NCI-H2196 treated with DMSO at 0.1 percent for 48 hours (cell line): ENCODE measurements at regions not wholly inside any gene's neighbourhood (a gene's known extent, or its start where the extent isn't known, plus 50 kb on each side); places are given as distances from the start of the nearest gene placed in this dataset.
"Not testable (repeated sequence)": the region's sequence is repeated elsewhere in the genome, so short reads cannot be mapped to it uniquely, and the experiment has no call there.

Experiments used
- DNase-seq: peaks from one replicate; lab custom pipeline; 2025; ENCODE audit not compliant: unreplicated experiment; lab: John Stamatoyannopoulos, UW

DNA sequence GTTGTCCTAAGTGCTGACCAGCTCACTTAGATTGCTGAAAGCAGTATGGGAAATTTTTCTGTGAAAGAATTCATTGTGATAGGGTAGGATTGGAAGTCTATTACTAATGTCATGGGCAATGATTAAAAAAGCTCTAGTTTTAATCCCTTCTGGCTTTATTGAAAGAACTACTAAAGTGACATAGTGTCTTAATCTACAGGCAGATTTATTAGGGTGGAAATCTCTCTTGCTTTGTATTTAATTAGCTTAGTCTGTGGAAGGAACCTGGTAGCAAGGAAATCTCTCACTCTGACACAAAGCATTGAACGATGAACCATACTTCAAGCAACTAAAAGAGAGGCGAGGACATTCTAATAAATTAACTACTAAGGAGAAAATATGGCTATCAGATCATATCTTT, 1029.2 kb upstream of the PCDH20 start:
- DNase-seq: no peak

DNA sequence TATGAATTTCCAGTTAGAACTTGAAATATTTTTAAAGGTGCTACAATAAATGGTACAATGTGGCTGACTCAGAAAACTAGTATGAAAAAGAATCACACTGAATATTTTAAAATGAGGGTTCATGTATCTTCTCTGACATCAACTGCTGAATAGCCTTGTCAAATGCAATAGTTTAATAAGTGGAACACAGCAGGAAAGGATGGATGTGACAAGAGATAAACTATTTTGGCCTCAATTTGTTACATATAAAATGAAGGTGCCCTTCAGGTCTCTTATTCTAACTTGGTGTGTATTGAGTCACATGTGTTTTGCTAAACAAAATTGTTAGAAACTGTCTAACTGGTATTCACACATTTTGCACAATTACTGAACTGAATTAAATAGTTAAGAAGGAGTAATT, 1018.4 kb upstream of the PCDH20 start:
- no peak for DNase-seq

DNA sequence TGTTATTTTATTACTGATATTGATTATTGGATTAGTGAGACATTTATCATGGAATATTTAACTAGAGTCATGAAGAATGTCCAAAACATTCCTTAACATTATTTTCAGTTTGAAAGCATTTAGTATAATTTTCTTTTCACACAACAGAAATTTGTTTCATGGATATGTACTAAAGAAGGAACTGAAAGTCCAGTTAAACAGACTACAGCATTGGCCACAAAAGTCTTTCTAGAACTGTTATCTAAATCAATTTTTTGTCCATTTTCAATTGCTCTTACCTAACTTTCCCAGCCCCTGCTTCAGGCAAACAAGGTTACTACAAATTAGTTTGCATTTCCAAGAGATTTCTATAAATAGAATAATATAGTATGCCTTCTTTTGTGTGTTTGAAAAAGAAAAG, 1018.0 kb upstream of the PCDH20 start:
- DNase-seq: no peak

- DNase-seq: no peak
Measured at GRCh38 chr13:62432906-62433305, 1017.3 kb upstream of the PCDH20 start.

- no peak for DNase-seq
Measured at GRCh38 chr13:62432295-62432694, 1016.6 kb upstream of the PCDH20 start.

GRCh38 chr13:62431852-62432251, 1016.2 kb upstream of the PCDH20 start:
- no peak for DNase-seq

GRCh38 chr13:62418872-62419271, 1003.2 kb upstream of the PCDH20 start:
- no peak for DNase-seq

- no peak for DNase-seq
Measured at GRCh38 chr13:62418376-62418775, 1002.7 kb upstream of the PCDH20 start.

- no peak for DNase-seq
Measured at GRCh38 chr13:62407871-62408270, 992.2 kb upstream of the PCDH20 start.

- DNase-seq: no peak
Measured at GRCh38 chr13:62388515-62388914, 972.9 kb upstream of the PCDH20 start.

DNA sequence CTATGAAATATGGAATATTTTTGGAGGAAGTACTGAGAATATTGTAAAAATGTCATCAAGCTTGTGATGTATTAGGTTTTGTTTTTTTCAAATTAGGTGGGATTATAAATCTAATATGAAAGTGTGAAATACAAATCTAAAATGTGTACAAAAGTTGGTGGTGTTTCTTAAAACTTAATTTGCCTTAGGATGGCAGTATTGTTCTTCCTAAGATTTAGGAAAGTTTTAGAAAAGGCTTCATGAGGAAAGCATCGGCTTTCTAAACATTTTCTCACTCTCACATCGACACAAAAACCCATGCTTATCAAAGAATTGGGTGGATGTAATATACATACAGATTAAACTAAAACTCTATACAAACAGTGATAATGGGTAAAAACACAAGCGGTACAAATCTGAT, 972.0 kb upstream of the PCDH20 start:
- no peak for DNase-seq

DNA sequence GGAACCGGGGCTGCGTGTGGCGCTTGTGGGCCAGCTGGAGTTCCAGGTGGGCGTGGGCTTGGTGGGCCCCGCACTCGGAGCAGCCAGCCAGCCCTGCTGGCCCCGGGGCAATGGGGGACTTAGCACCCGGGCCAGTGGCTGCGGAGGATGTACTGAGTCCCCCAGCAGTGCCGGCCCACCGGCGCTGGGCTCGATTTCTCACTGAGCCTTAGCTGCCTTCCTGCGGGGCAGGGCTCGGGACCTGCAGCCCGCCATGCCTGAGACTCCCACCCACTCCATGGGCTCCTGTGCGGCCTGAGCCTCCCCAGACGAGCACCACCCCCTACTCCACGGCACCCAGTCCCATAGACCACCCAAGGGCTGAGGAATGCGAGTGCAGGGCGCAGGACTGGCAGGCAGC, 963.6 kb upstream of the PCDH20 start:
- DNase-seq: not testable (repeated sequence)

GRCh38 chr13:62377838-62378237, 962.2 kb upstream of the PCDH20 start:
- no peak for DNase-seq

- DNase-seq: no peak
Measured at GRCh38 chr13:62375653-62376052, 960.0 kb upstream of the PCDH20 start.

GRCh38 chr13:62371737-62372136, 956.1 kb upstream of the PCDH20 start:
- DNase-seq: no peak

GRCh38 chr13:62367971-62368370, 952.3 kb upstream of the PCDH20 start:
- DNase-seq: not testable (repeated sequence)

GRCh38 chr13:62360609-62361008, 945.0 kb upstream of the PCDH20 start:
- DNase-seq: no peak

- DNase-seq: no peak
Measured at GRCh38 chr13:62358646-62358932, 942.9 kb upstream of the PCDH20 start.

DNA sequence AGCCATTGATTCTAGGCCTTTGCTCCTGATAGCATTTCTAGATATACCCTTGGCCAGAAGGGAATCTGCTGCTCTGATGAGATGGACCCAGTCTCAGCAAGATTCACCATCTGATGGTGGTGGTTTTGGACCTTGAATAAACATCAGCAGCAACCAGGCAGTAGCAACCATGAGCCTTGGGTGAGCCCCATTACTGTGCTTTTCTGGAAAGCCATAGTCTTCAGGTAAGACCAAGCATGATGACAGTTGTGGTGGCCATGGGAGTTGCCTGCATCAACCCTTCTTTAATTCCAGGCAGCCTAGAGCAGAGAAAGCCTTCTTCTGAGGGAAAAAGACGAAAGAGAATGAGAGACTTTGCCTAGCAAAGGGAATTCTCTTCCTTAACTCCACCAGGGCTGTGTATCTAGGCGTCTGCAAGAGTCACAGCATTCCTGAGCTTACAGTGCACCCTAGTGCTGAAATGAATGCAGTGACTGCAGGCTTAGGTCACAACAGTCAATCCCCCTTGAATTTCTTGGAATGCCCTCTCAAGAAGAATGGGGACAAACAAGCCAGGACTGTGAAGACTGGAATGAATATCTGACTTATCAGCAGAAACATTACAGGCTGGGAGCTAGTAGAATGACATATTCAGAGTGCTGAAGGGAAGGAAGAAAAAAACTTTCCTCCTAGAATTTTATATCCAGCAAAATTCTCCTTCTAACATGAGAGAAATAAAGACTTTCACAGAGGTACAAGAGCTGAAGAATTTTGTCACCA, 942.4 kb upstream of the PCDH20 start:
- DNase-seq: no peak

DNA sequence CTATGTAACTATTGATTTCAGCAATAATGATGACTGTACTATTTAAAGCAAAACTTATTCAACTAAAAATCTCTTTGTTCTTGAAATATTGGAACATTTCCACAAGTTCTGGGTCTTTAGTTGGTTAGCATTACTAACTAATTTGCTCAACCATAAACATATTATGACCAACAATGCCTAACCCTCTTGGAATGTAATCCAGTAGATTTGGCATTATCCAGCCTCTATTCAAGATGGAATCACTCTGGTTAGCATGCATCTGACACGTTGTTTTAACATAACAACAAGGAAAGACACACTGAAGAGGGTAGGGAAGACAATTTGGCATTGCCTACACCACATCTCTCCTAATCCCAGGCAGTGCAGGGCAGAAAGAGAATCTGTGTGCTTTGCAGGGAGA, 941.3 kb upstream of the PCDH20 start:
- DNase-seq: no peak

DNA sequence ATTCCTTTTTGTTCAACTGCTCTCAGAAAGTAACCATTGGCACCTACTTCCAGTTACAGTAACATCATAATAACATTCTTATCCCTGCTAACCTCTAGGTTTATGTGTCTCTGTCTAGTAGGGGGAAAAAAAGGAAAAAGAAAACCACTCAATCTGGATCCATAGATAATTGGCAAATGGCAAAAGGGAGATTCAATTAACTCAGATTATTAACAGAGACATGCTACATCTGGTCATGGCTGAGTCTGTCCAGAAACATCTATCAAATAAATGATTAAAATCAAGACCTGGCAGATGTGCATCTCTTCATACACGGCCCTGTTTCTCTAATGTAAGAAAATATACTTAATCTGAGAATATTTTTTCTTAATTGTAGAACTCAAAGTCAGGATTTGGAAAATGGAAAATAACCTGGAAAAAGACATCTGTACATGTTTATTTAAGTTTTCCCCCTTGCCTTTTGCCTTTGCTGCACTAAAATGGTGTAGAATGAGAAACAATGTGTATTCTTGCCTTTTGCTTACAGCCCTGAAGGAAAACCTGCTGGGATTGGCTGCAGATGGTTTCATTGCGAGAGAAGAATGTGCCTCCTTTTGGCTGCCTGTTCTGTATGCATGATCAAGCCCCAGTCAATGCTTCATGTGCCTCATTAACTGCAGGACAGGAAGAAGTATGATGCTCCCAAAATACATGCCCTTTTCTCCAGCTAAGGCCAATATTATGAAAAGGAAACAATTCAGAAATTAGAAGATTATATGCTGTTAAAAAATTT, 921.6 kb upstream of the PCDH20 start:
- DNase-seq: no peak

DNA sequence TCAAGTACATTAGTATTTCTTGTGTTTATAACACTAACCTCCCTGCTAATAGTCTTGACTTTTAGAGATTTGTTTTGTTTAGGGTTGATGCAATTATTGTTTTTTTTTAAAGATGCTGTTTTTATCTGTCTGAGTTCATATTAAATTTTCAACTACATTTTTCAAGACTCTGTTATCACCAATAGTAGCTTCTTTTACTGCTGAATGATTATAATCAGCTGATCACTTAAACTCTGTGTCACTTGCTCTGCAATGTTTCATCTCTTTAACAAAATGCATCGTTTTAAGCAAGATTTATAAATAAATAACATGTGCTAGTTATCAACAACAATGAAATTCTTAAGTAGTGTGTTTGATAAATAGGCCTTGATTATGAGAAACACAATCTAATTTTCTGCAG, 920.9 kb upstream of the PCDH20 start:
- no peak for DNase-seq

DNA sequence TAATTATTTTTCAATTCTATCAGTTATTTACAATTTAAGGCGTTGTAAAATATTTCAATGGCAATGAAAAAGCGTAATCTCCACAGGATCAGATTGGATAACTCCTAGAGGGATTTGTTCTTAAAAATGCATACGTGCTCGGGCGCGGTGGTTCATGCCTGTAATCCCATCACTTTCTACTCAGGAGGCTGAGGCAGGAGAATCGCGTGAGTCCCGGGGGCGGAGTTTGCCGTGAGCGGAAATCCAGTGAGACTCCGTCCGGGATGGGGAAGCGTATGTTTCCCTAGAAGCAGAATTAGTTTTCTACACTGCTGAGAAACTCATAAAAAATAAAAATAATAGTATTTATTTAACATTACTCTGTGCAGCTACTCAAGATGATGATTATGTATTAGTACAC, 917.8 kb upstream of the PCDH20 start:
- no peak for DNase-seq
